ENCODE measurements at regions not wholly inside any gene's neighbourhood (a gene's known extent, or its start where the extent isn't known, plus 50 kb on each side); places are given as distances from the start of the nearest gene placed in this dataset.
"Not testable (repeated sequence)": the region's sequence is repeated elsewhere in the genome, so short reads cannot be mapped to it uniquely, and the experiment has no call there.

DNA sequence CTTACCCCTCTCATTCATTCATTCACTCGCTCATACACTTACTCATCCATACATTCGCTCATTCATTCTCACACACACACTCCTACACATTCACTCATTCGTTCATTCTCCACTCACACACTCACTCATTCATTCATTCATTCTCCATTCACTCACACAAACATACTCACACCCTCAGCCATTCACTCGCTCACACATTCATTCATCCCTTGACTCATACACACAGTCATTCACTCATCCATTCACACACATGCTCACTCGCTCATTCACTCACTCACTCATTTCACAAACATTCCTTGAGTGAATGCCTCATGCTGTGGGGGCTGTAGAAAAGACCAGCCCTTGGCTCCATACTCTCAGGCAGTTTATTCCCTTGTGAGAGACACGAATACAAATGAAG, 151.1 kb upstream of the MAMLD1 start:
- no peak for DNase-seq (ENCODE audit: low read depth in 2 of 3, low spot score in 2 of 3)

DNA sequence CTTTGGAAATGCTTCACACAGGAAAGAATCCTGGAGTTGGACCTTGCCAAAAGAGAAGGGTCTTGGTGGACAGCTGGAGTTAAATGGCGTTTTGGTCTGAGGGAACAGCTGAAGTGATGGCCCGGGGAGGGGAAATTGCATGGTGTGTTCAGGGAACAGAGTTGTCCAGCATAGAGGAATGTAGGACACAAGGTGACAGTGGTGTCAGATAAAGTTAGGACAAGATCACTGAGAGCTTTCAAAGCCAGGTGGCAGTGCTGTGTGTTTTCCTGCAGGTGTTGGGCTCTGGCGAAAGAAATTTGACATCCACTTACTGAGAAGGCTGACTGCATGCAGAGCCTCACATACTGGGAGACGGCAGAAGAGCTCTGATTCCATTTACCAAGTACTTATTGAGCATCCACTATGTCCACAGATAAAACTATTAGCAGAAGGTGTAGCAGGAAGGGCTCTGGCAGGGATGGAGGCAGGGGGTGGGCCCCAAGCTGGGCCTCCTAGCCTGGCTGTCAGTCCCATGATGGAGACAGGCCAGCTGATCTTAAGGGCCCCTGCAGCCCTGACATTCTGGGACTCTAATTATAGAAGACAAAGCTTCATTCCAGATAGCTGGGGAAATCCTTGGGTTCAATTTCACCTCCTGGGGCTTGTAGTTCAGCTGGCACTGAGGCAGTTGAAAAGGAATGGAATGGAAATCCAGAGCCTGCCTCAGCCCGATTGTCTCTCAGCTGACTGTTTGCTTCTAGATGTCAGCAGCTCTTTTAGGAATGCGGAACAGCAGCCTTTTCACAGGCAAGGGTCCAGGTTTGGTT, 150.2 kb upstream of the MAMLD1 start:
- no peak for DNase-seq (ENCODE audit: low read depth in 2 of 3, low spot score in 2 of 3)

DNA sequence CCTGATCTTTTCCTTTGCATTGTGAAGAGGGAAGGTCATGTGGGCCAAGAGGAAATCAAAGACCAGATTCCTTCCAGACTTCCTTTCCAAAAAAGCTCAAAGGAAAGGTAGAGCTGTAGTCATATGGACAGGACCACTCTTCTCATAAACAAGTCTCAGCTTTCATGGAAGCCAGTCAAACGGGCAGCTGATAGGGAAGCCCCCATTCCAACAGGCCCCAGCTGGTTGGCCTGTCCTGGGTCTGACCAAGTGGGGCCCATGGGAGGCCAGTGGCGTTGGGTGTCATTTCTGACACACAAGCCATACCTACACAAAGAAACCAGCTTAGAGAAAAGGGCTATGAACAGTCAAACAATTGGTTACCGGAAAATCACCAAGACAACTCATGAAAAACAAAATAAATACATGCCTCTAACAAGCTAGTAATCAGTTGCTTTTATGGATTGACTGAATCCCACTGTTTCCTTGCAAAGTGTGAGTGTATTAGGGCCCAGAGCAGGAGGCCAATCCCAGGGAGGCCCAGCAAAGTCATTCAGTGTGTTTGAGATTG, 149.6 kb upstream of the MAMLD1 start:
- DNase-seq (ENCODE audit: low read depth in 2 of 3, low spot score in 2 of 3) = no peak

DNA sequence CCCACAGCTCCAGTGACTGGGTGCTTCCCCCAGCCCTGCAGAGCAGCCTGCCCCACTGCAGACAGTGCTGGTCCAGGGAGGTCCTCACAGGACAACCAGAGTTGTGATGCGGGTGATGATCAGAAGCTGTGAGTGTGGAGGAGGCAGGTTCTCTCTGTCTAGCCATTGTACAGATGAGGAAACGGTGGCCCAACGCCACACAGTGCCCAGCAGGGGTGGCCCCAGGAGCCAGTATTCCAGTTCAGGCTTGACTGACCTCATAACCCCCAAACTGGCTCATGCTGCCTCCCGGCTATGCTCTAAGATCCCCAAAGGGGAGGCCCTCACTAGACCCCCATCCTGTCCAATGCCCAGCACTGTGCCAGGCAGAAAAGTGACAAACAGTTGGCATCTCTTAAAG, 147.1 kb upstream of the MAMLD1 start:
- DNase-seq (ENCODE audit: low read depth in 2 of 3, low spot score in 2 of 3) = not testable (repeated sequence)

DNA sequence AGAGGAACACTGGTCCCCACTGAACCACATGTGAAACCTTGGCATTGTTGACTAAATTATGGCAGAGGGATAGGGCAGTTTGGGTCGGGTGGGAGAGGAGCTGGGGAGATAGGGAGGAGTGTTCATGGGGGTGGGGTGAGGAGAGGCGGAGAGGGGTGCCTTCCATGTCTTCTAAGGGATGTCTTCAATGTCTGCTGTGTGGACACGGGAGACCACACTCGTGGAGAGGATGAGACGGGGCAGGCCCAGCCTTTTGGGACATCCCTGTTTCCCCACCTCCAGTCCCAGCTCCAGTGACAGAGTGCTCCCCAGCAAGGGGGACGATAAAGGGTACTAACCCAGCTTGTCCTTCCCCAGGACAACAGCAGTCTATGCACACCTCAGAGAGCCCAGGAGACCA, 146.4 kb upstream of the MAMLD1 start:
- DNase-seq (ENCODE audit: low read depth in 2 of 3, low spot score in 2 of 3) = no peak

DNA sequence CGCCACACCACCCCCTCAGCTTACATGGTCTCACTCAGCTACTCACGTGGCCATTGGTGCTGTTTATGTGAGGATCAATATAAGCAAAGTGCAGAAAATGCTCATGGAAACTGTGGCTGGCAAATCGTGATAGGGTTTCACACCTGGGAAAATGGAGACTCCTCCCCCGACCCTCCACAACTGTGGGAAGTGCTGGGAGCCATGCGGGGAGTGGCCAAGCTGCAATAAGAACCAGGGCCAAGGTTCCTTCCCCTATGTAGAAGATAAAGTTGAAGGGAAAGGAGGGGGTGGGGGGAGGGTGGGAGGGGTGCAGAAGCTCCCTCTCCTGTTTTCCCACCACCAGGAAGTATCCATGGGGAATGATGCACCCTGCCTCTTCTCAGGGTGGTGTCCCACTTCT, 145.5 kb upstream of the MAMLD1 start:
- no peak for DNase-seq (ENCODE audit: low read depth in 2 of 3, low spot score in 2 of 3)

DNA sequence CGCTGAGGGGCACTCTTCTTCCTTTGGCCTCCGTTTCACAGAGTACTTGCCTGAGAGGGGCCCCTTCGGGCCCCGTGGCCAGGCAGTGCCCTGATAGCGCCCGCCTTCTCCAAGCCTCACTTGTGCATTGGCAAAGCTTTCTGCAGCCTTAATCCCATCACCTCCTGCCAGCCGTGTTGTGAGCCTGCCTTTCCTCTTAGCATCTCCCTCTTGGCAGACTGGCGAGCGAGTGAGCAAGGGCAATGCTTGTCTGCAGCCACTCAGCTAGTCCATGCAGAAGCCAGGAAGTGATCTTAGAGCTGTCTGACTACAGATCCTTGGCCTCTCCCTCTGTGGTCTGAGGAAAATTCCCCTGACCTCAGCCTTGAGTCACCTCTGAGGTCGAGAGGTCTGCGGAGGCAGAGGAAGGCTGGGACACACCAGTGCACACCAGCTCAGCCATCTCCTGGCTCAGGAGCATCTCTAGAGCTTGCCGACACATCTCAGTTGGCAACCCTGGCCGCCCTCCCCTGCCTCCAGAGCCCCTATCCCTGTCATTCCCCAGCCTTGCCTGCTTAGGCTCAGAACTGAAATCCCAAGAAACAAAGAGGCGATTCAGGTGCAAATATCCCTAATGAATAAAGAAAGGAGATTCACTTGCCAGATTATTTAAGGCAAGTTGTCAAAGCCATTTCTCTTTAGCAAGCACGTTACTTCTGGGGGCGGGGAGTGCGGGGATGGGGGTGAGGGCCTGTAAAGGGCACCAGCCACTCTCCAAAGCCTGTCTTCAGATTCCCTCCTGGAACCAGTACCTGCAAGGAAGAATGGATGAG, 143.5 kb upstream of the MAMLD1 start:
- no peak for DNase-seq (ENCODE audit: low read depth in 2 of 3, low spot score in 2 of 3)

DNA sequence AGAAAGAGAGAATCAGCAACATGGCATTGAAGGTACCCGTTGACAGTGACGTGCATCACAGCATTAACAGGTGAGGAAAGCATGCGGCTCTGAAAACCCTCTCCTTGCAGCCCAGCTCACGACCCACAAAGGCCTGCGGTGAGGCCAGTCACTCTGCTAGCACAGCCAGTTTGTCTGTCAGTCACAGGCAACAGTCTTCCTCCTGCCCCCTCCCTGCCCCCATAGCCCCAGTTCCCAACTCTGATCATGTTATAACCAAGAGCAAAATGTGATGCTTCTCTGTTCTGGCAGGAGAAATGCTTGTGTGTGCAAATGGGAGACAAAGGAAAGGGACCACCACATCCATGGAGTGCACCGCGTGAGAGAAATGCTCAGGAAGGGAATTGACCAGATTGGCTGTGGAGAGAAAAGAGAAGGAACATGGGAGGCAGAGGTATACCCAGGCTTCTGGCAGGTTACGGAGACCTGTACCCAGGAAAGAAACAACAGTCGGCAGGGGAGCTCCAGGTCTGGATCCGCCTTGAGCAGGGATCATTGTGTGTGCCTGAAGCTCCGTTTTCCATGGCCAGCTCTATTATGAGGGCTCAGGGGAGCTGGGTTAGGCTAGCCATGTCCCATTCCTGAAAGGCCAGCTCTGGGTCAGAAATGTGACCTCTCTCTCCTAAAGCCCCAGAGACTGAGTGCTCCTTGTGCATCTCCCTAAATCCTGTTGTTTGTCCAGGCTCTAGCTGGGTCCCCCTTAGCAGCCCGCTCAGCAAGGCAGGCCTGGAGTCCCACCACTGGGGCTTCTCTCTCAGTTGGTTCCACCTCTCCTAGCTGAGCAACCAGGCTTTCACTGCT, 139.7 kb upstream of the MAMLD1 start:
- DNase-seq (ENCODE audit: low read depth in 2 of 3, low spot score in 2 of 3) = no peak

DNA sequence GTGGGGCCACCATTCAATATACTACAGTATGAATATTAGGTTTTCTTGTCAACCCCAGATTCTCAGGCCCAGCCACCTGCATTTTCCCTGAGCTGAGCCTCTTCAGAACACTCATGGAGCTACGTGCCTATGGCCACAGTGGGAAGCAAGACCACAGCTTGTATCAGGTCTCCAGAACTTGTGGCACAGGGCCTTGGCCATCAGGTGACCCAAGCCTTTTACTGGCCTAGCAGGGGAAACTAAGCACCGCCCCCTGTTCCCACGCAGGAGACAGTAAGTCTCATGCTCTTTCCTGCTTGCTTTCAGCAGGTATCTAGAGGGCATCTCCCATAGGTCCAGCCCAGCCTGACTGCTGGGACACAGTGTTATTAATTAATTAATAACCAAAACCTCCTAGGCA, 138.4 kb upstream of the MAMLD1 start:
- no peak for DNase-seq (ENCODE audit: low read depth in 2 of 3, low spot score in 2 of 3)

DNA sequence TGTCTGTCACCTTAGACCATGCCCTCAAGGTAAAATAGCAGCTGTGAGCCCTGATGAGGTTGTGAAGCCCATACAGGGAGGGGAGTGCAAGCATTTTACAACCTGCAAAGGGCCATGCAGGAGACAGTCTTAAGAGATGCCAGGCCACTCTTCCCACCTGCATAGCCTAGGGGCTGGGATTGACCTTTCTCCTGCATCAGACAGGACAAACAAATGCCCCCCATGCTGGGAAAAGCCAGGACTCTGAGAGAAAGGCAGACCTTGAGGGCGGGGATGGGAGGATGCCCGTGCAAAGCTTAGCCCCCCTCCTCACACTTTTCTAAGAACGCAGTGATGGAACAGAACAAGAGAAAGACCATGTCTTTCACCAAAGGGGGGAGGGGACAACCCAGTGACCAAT, 137.9 kb upstream of the MAMLD1 start:
- DNase-seq (ENCODE audit: low read depth in 2 of 3, low spot score in 2 of 3) = no peak

DNA sequence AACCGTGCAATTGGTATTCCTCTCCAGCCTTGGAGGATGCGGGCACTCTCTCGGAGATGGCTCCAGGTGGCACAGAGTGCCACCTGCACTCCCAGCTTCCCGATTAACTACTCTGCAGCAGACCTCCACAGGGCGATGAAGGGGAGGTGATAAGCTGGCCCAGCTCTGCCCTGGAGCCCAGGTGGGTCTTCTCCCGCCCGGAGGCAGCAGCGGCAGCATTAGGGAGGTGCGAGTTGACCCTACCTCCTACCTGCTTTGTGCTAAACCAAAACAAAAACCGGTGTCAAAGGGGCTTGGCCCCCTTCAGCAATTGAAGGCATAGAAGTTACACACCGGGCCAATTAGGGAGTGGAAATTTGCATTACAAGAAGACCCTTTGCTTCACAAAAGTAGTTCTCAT, 137.4 kb upstream of the MAMLD1 start:
- DNase-seq (ENCODE audit: low read depth in 2 of 3, low spot score in 2 of 3) = no peak

DNA sequence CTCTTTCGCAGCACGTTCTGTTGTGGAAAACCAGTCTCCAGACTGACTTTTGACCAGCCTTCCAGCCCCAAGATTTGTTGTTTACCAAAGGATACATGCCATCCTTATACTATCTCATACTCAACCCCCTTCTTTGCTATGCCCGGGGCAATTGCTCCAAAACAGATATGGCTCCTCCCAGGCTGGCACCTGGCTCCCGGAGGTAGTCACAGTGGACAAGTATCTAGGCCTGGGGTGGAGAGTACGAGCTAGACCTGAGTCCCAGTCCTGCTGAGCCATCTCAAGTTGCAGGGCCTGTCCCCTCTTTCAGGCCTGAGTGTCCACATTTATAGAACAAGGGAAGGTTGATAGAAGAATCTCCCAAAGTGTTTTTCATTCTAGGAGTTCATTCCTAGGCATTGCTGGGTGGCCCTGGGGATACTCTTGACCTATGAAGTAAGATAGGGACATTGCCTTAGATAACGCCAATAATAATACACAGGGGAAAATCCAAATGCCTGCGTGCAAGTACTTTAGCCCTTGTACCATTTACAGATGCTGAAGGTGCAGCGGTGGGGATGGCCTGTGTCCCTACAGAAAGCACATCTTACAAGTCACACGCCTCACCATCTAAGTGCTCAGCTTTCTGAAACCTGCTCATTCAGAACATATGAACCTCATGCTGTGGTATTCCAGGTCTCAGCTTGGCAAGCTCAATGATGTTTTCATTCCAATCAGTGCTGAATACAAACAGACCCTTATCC, 136.7 kb upstream of the MAMLD1 start:
- no peak for DNase-seq (ENCODE audit: low read depth in 2 of 3, low spot score in 2 of 3)

DNA sequence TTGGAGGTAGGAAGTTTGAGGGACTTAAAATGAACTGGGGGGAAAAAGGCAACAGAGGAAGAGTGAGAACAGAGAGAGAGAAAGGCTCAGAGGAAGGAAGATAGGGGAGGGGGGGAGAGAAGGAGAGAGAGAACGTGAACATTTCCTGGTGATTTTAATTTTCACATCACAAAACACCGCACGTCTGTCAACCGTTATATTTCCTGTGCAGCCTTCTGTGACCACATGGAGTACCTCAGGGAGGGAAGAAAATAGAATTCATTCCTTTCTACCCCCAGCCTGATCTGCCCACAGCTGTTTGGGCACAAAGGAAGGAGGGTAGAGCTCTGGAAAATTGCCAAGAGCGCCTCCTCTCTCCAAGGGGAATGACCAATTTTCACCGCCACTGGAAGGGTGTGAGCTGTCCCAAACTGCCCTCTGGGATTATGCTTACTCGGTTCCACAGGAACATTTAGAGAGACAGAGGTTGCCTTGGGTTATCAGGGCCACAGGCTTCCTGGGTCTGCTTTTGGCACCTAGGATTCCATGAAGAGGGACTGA, 135.7 kb upstream of the MAMLD1 start:
- no peak for DNase-seq (ENCODE audit: low read depth in 2 of 3, low spot score in 2 of 3)

DNA sequence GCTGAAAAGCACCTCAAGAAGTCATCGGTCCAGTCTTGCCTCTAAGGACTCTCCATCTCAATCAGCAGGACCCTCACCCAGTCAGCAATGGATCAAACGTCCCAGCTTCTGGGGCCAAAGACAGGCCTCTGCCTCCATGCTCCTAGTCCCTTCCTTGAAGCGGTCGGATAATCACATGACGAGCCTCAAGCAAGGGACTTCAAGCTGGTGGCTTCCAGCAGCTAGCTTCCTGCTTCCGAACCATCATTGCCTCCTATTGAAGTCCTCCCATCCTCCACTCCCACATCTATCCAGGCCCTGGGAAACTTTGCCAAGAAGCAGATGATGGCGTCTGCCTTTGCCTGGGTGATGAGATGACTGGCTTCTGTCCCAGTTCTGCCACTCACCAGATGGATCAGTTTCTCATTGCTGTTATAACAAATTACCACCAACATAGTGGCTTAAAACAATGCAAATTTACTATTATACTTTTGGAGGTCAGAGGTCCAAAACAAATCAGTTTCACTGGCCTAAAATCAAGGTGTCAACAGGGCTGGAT, 135.2 kb upstream of the MAMLD1 start:
- DNase-seq (ENCODE audit: low read depth in 2 of 3, low spot score in 2 of 3) = no peak

DNA sequence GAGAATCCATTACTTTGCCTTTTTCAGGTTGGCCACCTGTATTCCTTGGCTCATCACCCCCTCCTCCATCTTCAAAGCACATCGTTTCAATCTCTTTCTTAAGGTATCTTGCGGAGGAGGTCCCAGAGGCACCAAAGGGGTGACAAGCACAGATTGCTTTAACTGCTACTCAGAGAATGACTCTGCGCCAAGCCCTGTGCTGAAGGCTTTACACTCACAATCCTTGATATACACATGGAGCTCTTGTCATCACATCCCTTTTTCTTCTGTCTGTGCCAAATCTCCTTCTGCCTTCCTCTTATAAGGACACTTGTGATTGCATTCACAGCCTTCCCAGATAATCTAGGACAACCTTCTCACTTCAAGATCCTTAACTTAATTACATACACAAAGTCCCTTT, 134.7 kb upstream of the MAMLD1 start:
- DNase-seq (ENCODE audit: low read depth in 2 of 3, low spot score in 2 of 3) = no peak

DNA sequence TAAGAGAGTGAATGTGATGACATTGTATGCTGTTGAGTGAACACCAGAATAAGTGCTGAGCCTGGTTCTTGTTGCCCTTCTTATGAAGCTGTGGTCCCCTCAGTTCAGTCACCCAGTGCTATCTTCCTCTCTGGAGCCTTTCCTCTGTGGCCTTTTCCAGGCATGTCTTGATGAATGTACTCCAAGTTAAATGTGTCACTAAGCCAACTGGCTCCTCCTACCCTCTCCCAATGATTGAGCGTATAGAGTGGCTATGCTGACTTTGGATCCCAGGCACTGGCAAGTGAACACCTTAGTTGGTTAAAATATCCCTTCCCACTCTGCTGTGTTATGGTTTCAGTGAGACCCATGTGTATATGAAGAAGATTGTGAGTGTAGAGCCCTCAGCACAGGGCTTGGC, 134.1 kb upstream of the MAMLD1 start:
- DNase-seq (ENCODE audit: low read depth in 2 of 3, low spot score in 2 of 3) = no peak

DNA sequence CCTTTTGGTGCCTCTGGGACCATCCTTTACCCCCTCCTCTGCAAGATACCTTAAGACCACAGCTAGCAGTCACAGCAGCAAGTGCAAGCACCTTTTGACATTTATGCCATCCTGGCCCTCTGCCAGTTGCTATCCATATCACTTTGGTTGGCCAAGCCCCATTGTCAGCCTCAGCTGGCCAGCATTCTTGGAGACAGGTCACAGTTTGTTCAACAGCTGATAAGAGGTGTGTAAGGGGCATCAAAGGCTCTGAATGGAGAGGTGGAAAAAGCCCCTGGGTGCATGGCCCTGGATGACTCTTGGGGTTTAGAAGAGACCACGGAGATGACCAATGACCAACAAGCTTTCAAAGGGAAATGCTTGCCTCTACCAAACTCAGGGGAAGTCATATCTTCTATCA, 133.6 kb upstream of the MAMLD1 start:
- no peak for DNase-seq (ENCODE audit: low read depth in 2 of 3, low spot score in 2 of 3)

DNA sequence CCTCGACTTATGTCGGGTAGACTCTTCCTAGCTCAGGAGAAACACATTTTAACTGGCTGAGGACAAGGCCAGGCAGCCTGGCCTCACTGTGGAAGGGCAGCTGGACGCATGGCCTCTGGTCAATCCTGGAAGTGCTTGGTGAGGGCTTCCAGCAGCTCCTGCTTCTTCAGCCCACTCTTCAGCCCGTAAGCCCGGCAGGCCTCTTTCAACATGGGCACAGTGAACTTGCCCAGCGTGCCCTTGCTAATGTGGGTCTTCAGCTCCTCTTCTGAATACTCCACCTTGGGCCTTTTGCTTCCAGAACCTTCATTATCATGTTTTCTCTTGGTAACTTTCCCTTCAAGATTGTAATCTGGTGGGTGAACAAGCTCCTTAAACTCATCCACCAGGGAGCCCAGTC, 132.2 kb upstream of the MAMLD1 start:
- DNase-seq (ENCODE audit: low read depth in 2 of 3, low spot score in 2 of 3) = not testable (repeated sequence)

DNA sequence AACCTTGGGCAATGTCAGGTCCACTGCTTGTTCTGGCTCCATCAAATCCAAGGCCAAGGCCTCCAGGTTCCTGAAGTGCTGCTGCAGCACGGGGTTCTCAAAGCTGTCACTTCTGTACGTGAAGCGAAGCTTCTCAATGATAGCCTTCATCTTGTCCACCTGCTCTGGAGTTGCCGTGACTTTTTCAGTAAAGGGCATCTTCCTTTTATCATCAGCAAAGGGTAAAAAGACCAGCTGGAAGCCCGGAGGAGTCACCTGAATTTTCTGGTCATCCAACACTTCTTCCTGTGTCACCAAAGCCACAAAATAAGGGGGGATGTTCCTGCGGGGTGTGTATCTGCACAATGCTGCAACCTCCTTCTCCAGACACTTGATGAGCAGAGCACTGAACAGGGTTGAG, 131.7 kb upstream of the MAMLD1 start:
- DNase-seq (ENCODE audit: low read depth in 2 of 3, low spot score in 2 of 3) = not testable (repeated sequence)

DNA sequence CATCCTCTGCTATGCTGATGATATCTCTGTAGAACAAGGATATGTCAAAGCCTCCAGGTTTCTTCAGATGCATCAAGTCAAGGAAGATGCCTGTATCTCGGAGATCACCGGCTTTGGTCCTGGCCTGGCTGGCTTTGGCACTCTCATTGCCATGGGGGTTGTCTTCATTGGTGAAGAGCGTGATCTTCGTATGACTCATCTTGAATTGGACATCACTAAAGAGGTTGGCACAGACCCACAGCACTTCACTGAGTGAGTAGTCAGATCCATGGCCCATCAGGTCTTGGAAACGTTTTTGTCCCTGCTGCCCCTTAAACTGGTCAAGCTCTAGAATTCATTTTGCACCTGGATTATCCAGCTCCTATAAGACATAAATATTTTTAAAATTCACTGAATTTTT, 130.9 kb upstream of the MAMLD1 start:
- not testable (repeated sequence) for DNase-seq (ENCODE audit: low read depth in 2 of 3, low spot score in 2 of 3)

Data from activated CD8-positive, alpha-beta memory T cell treated with anti-CD3 and anti-CD28 coated beads for 48 hours (primary cell).